AG09319 (cell line): ENCODE measurements at regions not wholly inside any gene's neighbourhood (a gene's known extent, or its start where the extent isn't known, plus 50 kb on each side); places are given as distances from the start of the nearest gene placed in this dataset.

Source experiments
- DNase-seq: peaks from one replicate; pipeline ENCODE4 v3.0.0-alpha.2; 2010; ENCODE audit warnings: low read depth; ENCODE audit errors: extremely low read depth
- CTCF ChIP-seq: IDR thresholded peaks from 2 replicates; pipeline ENCODE4 v1.5.1; 2011; ENCODE audit warnings: low read depth, mild to moderate bottlenecking, inconsistent platforms, low read length, moderate library complexity

- no peak for TF ChIP-seq CTCF
- DNase-seq: no peak
Observed at GRCh38 chr3:72203613-72204349, 418.8 kb upstream of the PROK2 start.

- no peak for TF ChIP-seq CTCF
- DNase-seq: no peak
Observed at GRCh38 chr3:72203105-72203504, 418.2 kb upstream of the PROK2 start.

GRCh38 chr3:72200332-72200731, 415.4 kb upstream of the PROK2 start:
- DNase-seq: no peak
- TF ChIP-seq CTCF: no peak

- TF ChIP-seq CTCF: no peak
- no peak for DNase-seq
Observed at GRCh38 chr3:72199530-72199929, 414.6 kb upstream of the PROK2 start.

GRCh38 chr3:72196377-72196929, 411.5 kb upstream of the PROK2 start:
- no peak for TF ChIP-seq CTCF
- no peak for DNase-seq

GRCh38 chr3:72195895-72196294, 410.9 kb upstream of the PROK2 start:
- DNase-seq: no peak
- TF ChIP-seq CTCF: no peak

GRCh38 chr3:72194458-72194857, 409.5 kb upstream of the PROK2 start:
- no peak for DNase-seq
- TF ChIP-seq CTCF: no peak
